Fibroblast of villous mesenchyme (primary cell): ENCODE measurements at regions not wholly inside any gene's neighbourhood (a gene's known extent, or its start where the extent isn't known, plus 50 kb on each side); places are given as distances from the start of the nearest gene placed in this dataset.

Experiments used
- DNase-seq: peaks from one replicate; pipeline ENCODE4 v3.0.0-alpha.2; 2010; ENCODE audit warnings: low read depth
- H3K4me3 ChIP-seq: 2 replicates; pipeline ENCODE4 v1.5.1; 2011; ENCODE audit warnings: low read depth, mild to moderate bottlenecking, low read length
- TF ChIP-seq, protein P1 (sequence below): IDR thresholded peaks from 2 replicates; pipeline ENCODE4 v1.5.1; 2012; ENCODE audit warnings: low read depth, mild to moderate bottlenecking, low read length; ENCODE audit not compliant: insufficient read depth

DNA sequence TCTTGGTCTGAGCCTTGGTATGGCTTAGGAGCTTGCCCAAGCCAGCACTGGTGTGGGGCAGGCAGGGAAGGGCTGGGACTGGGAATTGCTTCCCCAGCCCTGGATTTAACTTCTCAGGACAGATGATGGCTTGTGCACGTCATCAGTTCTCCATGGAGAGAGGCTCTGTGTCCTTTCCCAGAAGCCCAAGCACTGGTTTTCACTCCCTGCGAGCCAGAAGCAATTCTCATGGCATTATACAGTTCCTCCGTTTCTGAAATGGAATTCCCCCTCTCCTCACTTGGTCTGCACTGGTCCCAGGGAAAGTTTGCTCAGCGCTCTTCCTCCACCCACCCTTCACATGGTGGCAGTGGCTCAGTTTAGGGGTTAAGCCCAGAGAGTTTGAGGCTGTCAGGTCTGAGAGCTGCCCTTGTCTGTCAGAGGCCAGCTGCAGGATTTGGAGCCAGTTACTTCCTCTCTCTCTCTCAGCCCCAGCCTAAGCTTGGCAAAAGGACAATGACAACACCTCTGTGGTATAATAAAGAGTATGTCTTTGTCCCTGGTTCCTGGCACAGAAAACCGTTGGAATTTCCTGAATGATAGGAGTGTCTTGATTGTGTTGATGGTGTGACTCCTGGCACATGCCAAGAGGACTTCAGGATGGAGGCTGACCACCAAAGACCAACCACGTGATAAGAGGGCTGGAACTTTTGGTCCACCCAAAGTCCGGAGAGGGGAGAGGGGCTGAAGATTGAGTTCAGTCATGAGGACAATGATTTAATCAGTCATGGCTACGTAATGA is 219.6 kb upstream of the TNRC6C start:
- TF ChIP-seq, protein P1, sequence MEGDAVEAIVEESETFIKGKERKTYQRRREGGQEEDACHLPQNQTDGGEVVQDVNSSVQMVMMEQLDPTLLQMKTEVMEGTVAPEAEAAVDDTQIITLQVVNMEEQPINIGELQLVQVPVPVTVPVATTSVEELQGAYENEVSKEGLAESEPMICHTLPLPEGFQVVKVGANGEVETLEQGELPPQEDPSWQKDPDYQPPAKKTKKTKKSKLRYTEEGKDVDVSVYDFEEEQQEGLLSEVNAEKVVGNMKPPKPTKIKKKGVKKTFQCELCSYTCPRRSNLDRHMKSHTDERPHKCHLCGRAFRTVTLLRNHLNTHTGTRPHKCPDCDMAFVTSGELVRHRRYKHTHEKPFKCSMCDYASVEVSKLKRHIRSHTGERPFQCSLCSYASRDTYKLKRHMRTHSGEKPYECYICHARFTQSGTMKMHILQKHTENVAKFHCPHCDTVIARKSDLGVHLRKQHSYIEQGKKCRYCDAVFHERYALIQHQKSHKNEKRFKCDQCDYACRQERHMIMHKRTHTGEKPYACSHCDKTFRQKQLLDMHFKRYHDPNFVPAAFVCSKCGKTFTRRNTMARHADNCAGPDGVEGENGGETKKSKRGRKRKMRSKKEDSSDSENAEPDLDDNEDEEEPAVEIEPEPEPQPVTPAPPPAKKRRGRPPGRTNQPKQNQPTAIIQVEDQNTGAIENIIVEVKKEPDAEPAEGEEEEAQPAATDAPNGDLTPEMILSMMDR: no peak
- DNase-seq: no peak
- no peak overlapping the region for H3K4me3 ChIP-seq

DNA sequence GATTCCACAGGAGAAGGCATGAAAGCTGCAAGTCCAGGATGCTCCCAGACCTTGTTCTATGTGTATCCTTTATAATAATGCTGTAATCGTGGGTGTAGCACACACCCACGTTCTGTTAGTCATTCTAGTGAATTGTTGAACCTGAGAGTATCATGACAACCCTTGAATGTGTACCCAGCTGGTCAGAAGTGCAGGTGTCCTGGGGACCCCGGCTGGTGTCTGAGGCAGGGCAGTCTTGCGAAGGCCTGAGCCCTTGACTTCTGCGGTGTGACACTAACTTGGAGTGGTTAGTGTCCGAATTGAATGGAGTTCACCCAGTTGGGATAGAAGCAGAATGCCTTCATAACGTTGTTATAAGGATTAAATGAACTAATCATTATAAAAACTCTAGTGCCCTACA is 218.0 kb upstream of the TNRC6C start:
- no peak for DNase-seq
- TF ChIP-seq, protein P1: no peak

DNA sequence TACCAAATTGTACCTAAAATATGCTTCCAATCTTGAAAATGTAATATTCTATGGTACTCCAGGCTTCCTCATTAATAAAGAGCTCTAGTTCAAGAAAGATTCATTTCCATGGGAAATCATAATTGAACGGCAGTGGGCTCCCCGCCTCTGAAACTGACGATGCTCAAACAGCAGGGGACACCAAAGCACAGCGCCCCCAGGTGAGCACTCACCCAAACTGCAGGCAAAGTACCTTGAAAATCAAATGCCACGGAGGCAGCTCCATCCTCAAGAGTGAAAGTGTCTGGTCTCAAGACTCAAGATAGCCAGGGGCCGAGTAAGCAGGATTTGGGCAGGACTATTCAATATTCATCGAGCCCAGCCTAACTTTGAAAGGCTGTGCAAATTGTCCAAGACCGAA is 217.4 kb upstream of the TNRC6C start:
- DNase-seq: no peak
- no peak overlapping the region for H3K4me3 ChIP-seq
- TF ChIP-seq, protein P1: peak; percentile 36

More for the DNA sequence above, 218.0 kb upstream of the TNRC6C start:
- no peak overlapping the region for H3K4me3 ChIP-seq

DNA sequence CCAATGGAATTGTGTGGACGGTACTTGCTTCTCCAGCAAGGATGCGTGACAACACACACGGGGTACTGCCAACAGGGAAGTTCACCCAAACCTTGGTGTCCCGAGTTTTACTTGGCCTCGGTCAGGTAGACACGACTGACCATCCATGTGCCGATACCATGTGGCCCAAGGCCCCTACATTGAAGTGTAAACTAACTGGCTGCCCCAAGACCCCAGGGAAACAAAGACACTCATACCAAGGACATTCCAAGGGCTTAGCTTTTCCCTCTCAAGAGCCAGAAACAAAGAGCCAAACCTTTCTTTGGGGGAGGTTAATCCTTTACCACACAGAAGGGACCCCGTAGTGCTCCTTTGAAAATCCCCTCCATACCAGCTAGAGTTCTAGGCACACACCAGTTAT is 215.9 kb upstream of the TNRC6C start:
- H3K4me3 ChIP-seq: no peak overlapping the region
- no peak for DNase-seq
- TF ChIP-seq, protein P1: no peak

DNA sequence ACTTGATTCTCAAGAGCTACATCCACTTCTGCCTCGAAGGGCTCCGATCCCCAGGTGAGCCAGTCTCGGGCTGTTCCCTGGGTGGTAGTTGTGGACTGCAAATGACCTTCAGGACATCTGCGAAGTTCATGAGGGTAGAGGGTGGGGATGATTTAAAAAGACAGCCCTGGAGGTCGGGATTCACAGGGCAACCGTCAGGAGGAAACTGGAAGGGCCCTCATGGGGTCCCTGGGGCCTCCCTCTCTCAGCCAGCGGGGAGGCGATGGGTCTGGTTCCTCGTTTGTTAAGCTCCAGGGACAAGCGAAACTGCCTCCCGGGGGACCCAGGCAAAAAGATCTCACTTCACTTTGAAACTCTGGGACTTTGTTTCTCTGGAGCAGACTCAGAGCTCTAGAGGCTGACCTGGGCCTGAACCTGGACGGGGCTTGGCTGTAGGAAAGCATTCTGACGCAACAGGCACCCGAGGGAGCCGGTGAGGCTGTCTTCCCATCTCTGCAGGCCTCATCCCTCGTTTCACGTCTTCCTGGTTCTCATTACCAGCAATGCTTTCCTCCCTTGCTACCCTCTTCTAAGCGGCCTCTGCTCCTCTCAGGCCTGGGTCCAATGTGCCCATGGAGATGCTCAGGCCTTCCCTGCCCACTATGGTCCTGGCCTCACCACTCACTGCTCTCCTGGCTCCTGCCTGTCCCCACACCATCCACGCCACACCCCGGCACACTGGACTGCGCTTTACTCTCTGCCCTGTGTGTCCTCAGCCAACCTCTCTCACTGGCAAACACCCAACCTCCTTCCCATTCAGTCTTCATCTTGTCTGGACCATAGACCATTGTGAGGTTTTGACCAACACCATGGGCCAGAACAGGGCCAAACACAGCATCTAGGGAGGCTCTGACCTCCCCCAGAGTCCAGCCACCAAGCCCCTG is 214.2 kb upstream of the TNRC6C start:
- TF ChIP-seq, protein P1: no peak
- DNase-seq: no peak
- H3K4me3 ChIP-seq: no peak overlapping the region

DNA sequence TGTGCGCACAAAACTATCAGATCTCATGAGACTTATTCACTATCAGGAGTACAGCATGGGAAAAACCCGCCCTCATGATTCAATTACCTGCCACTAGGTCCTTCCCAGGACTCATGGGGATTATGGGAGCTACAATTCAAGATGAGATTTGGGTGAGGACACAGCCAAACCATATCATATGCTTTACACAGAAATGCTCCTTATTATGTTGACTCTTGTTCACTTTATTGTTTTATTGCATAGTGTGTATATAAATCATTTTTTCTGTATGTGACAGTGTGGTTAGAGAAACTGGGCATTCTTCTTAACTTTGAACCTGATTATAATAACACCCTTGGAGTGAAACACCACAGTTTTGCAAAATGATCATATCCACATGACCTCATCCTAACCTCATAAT is 212.8 kb upstream of the TNRC6C start:
- no peak for DNase-seq
- TF ChIP-seq, protein P1: no peak
- no peak overlapping the region for H3K4me3 ChIP-seq
